ENCODE measurements at regions not wholly inside any gene's neighbourhood (a gene's known extent, or its start where the extent isn't known, plus 50 kb on each side); places are given as distances from the start of the nearest gene placed in this dataset.

GRCh38 chr4:117157360-117157759 is 72.0 kb upstream of the TRAM1L1 start:
- TF ChIP-seq CTCF (IDR thresholded peaks at IDR 0.05) (no peak), EP300 (IDR thresholded peaks at IDR 0.05) (no peak), POLR2AphosphoS5 (IDR thresholded peaks at IDR 0.05) (no peak), POLR2A (IDR thresholded peaks at IDR 0.05) (no peak)

All from gastroesophageal sphincter (tissue), 3 donors.